Lung microvascular endothelial cell (primary cell): ENCODE measurements at regions not wholly inside any gene's neighbourhood (a gene's known extent, or its start where the extent isn't known, plus 50 kb on each side); places are given as distances from the start of the nearest gene placed in this dataset.
"Not testable (repeated sequence)": the region's sequence is repeated elsewhere in the genome, so short reads cannot be mapped to it uniquely, and the experiment has no call there.

ENCODE experiments used
- DNase-seq, 2 donors: peaks; one replicate each; pipeline versions ENCODE4 v3.0.0 to v3.0.0-alpha.2; 2010; ENCODE audit warnings: low read depth in 2 of 2

DNA sequence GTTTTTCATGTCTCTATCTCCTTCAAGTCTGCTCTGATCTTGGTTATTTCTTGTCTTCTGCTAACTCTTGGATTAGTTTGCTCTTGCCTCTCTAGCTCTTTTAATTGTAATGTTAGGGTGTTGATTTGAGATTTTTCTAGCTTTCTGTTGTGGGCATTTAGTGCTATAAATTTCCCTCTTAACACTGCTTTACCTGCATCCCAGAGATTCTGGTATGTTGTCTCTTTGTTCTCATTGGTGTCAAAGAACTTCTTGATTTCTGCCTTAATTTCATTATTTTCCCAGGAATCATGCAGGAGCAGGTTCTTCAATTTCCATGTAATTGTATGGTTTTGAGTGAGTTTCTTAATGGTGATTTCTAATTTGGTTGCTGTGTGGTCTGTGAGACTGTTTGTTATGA is 128.5 kb upstream of the ZNF267 start:
- not testable (repeated sequence) for DNase-seq

GRCh38 chr16:31745900-31746299 is 127.7 kb upstream of the ZNF267 start:
- no peak for DNase-seq

GRCh38 chr16:31754998-31755615 is 118.5 kb upstream of the ZNF267 start:
- DNase-seq, result no peak

DNA sequence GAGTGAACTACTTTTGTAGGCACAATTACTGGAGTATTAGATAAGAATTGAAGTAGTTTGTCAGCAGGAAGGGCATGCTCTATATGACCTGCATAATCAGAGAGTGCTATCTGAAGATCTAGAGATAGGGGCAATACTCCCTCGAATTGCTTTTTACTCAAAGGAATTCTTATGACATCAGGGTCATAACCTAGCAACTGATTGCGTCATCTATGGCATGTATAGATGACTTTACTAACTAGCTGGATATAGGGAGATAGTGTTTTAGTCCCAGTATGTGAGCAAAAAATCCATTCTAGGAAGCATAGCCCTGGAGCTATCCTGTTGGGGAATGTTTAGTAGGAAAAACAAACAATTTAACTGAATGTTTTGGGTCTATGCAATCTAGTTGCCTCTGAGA is 109.5 kb upstream of the ZNF267 start:
- no peak for DNase-seq

DNA sequence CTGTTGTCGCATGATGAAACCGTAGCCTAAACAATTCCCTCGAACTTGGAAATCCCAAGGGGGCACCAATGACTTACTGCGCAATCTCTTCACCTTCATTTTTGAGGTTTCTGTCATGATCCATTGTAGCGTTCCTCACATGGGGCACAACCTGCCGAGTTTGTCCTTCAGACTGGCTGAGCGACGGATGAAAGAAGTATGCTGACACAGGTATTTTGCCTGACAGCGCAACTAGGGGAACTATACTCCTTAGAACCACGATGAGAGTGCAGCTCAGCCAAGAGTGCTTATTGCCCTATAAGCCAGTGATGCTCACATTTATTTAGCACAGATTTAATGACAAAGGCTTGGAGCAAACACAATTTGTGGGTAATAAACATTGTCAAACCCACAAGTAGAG is 106.3 kb upstream of the ZNF267 start:
- DNase-seq, result no peak

- no peak for DNase-seq
Observed at GRCh38 chr16:31780342-31780741, 93.3 kb upstream of the ZNF267 start.

GRCh38 chr16:31785126-31785525 is 88.5 kb upstream of the ZNF267 start:
- no peak for DNase-seq

DNA sequence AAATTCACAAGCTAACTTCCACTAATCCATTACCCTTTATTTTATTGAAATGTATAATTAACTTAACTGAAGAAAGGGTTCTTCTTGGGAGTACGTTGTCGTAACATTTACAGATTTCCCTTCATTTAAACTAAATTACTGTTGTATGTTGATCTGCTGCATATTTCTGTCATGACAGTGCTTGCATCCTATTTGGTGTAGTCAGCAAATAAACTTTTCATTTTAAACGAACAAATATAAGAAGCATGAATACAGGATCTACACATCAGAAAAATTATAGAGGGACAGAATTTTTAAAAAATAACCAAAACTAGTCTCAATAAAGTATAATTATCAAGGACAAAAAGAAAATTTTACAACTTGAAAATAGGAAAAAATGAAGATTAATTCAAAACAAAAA is 66.5 kb upstream of the ZNF267 start:
- DNase-seq, result no peak

DNA sequence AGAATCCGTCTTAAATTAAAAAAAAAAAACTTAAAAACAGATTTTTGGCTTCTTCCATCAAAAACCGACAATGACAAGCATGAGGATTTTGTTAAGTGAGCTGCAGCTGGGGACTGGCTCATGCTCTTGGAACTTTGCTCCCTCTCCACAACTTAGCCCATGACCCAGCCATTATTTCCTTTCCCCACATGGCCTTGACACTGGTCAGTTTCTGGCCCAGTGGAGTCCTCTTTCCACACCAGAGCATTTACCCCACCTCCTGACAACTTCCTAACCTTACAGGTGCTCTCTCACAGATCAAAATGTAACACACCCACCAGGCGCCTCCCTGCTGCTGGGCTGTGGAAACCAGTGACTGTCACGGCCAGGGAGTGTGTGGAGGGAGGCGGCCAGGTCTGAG is 62.7 kb upstream of the ZNF267 start:
- DNase-seq, result no peak

DNA sequence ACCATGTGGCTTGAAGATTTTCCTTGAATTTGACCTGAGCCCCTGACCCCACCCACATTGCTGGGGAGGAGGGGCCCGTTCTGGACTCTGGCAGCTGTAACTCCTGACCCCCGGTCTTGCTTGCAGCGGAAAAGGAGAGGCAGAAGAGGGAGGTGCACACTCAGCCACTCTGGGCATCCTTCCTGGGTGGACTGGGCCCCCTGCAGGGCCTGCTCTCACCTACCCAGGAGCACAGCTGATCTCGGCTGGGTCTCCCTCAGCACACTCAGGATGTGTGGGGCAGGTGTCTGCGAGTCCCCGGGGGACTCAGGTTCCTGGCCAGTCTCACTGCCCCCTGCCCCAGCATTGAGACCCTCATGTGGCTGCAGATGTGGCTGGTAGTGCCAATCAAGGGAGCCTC is 57.5 kb upstream of the ZNF267 start:
- DNase-seq, result not testable (repeated sequence)

- no peak for DNase-seq
Observed at GRCh38 chr16:31819386-31819785, 54.2 kb upstream of the ZNF267 start.

- no peak for DNase-seq
Observed at GRCh38 chr16:31819948-31820347, 53.7 kb upstream of the ZNF267 start.
